GM18861 (cell line): ENCODE measurements at regions not wholly inside any gene's neighbourhood (a gene's known extent, or its start where the extent isn't known, plus 50 kb on each side); places are given as distances from the start of the nearest gene placed in this dataset.

Experiments used
- ATAC-seq: cut with Tn5 transposase; IDR thresholded peaks from one replicate; pipeline ENCODE4 v1.9.1; 2021; ENCODE audit not compliant: unreplicated experiment

DNA sequence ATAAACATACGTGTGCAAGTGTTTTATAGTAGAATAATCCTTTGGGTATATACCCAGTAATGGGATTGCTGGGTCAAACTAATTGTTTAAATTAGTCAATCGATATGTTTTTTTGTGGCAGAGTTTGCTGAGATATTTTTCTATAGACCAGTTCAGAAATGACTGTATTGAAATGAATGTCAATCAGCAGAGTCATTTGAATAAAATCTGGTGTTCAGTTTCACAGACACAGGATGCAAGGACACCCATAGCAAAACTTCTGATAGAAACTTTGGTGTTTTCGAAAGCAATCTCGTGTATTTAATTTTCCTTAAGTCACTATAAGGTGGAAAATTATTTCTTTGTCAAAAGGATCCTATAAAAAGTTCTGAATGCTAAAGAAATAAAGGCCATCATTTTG lies 434.4 kb downstream of the RAP2B start:
- peak; percentile 43 for ATAC-seq

- ATAC-seq: no peak
These were observed 437.7 kb downstream of the RAP2B start for GRCh38 chr3:153599685-153600084.

GRCh38 chr3:153600896-153601295 lies 438.9 kb downstream of the RAP2B start:
- no peak for ATAC-seq

- ATAC-seq: no peak
These were observed 439.4 kb downstream of the RAP2B start for GRCh38 chr3:153601374-153601853.

- no peak for ATAC-seq
These were observed 440.8 kb downstream of the RAP2B start for GRCh38 chr3:153602801-153603200.

GRCh38 chr3:153614140-153614539 lies 452.1 kb downstream of the RAP2B start:
- ATAC-seq: no peak

DNA sequence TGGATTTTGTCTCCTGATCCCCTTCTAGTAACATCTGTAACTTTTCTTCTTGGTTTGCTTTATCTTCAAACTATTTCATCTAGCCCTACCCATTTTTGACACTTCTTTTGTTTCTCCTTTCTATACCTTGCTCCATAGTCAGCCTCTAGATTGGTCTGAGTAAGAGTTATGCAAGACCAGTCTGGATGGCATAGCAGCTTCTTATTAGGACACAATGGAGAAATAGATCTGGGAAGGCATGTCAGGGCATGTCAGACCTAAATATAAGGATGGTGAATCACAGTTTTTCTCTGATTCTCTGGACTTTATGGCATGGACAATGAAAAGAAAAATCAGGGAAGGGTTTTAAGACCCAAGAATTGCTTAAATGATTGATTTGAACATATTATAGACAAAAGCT lies 452.5 kb downstream of the RAP2B start:
- no peak for ATAC-seq

DNA sequence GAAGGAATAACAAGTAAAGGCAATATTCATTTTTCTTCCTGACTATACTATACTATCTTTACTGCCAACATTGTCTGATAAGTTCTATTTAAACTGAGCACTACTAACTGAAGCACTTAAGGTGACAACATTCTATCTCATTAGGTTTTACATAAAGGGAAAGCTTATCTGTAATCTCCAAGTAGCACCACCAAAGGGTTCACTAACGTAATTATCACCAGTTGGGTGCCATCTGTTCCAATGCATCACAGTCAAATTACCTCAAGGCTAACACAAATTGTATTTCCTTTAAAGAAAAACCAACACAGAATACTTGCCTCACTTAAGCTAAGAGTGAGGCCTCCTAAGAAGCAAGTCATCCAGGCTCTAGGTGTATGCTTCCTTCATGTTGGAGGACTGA lies 453.8 kb downstream of the RAP2B start:
- ATAC-seq: no peak

DNA sequence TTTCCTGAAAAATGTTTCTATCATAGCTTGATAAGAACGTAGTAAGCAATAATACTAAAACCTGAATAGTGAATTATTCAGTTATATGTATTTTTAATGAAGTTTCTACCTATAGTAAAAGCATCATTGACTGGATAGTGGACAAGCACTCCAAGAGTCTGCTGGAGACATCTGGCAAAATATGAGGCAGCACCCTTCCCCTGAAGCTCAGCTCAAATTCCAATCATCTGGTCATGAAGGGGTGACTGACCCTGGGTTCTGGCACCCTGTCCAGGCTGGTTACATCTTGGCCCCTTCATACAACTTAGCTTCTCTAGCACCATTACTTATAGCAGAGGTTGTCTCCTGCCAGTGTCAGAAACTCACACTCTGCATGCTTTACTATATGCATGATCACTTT lies 455.4 kb downstream of the RAP2B start:
- ATAC-seq: no peak

DNA sequence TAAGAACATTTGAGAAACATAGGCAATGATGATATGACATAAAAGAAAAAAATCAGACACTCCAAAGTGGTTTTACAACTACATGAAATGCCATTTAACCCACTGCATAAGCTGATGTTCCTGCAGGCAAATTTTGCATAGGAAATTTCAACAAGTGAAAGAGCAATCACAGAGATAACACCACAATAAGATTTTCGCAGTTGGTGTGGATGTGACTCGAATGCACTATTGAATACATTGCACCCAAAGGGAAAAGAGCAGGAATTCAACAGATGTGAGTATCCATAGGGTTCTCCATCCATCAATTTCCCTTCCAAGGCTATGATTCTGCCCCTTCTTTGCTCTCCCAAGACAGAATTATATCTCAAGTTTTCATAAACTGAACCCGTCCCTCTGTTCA lies 456.1 kb downstream of the RAP2B start:
- no peak for ATAC-seq

DNA sequence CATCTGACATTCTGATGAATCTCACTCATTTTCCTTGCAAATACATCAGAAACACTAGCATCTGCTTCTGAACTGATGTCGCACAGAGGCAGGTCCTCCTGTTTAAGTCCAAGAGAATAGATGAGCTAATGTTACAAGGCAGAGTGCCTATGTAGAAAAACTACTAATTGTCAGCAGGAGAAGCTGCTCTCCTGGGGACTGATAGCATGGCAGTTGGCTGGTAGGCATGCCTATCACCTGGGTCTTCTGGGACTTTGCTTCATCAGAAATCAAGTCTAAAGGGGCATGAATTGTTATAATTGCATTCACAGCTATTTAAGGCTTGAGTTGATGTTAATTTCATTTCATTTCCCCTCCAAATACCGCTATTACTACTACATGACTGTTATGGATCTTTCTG lies 457.2 kb downstream of the RAP2B start:
- no peak for ATAC-seq

- ATAC-seq: peak; percentile 96
These were observed 459.9 kb downstream of the RAP2B start for GRCh38 chr3:153621953-153622352.

GRCh38 chr3:153623834-153624233 lies 461.8 kb downstream of the RAP2B start:
- no peak for ATAC-seq

DNA sequence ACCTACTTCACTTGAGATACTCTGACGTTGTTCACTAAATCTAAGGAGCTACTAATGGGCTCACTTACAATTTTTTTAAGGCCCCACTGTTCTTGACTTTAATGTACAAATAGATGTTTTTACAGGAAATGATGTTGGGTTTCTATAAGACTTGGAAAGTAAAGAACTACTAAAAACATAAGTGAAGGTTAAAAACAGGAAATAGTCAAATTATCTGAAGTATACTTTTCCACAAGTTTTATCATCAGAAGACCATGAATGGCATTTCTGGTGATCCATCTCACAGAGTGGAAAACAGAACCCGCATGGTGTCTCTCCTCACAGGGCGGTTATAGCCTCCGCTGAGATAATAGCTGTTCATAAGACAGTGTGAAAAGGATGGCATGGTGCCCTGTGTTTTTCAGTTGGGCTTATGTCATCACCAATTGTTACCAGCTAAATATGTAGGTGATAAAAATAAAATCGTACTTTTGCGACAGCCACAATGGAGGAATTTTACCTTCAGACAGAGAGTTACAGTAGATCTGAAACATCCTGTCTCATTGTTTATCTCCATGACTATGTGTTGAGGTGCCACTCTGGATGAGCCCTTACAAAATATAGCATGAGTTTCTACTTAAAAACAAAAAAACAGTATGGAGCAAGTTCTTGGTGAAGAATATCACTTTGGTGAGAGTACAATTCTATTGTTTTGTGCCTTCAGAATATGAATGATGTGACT lies 462.4 kb downstream of the RAP2B start:
- no peak for ATAC-seq

DNA sequence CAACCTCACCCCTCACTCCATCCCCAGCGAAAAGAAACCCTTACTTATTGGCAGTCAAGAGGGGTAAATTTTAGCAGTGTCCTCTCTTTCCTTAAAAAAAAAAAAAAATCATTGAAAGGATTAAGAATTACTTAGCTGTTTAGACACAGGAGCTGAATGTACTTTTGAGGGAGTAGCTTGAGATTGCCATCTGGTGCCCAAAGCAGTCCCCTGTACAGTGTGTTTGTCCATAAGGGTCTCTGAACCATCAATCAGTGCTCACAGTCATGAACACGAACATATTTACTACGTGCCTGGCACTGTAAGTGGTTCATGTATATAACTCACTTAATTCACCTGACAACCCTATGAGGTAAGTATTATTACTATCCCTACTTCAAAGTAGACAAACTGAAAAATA lies 463.5 kb downstream of the RAP2B start:
- no peak for ATAC-seq

GRCh38 chr3:153626158-153626557 lies 464.1 kb downstream of the RAP2B start:
- ATAC-seq: no peak

DNA sequence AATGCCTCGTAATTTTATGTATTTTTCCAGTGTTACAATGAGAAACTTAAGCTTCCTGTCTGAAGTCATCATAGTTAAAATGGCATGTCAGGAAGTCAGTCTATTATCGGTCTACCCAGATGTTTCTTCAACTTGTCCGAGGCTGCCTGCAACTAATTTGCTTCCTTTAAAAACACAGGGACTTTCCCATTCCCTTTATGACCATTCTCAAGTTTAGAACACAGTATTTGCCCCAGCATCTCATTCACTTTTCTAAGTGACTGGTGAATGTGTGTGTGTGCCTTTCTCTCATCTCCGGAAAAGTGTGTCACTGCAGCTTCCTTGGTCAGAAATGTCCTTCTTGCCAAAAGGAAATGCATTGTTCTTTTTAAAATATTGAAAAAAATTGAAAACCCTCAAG lies 466.6 kb downstream of the RAP2B start:
- peak; percentile 37 for ATAC-seq

GRCh38 chr3:153629148-153629547 lies 467.1 kb downstream of the RAP2B start:
- ATAC-seq: no peak

- ATAC-seq: no peak
These were observed 469.1 kb downstream of the RAP2B start for GRCh38 chr3:153631102-153631501.

GRCh38 chr3:153631664-153632063 lies 469.6 kb downstream of the RAP2B start:
- no peak for ATAC-seq

- ATAC-seq: no peak
These were observed 471.4 kb downstream of the RAP2B start for GRCh38 chr3:153633407-153633806.

GRCh38 chr3:153634683-153635082 lies 472.7 kb downstream of the RAP2B start:
- ATAC-seq: no peak

GRCh38 chr3:153639631-153640030 lies 477.6 kb downstream of the RAP2B start:
- ATAC-seq: no peak
